NCI-H524 (cell line): ENCODE measurements at regions not wholly inside any gene's neighbourhood (a gene's known extent, or its start where the extent isn't known, plus 50 kb on each side); places are given as distances from the start of the nearest gene placed in this dataset.

Experiments
- DNase-seq, 2 experiments: peaks; one replicate each; lab custom pipeline; 2025; lab: John Stamatoyannopoulos, UW

- no peak for DNase-seq
Measured at GRCh38 chrX:20432048-20432447, 165.3 kb upstream of the RPS6KA3 start.

- no peak for DNase-seq
Measured at GRCh38 chrX:20431486-20431885, 164.8 kb upstream of the RPS6KA3 start.

DNA sequence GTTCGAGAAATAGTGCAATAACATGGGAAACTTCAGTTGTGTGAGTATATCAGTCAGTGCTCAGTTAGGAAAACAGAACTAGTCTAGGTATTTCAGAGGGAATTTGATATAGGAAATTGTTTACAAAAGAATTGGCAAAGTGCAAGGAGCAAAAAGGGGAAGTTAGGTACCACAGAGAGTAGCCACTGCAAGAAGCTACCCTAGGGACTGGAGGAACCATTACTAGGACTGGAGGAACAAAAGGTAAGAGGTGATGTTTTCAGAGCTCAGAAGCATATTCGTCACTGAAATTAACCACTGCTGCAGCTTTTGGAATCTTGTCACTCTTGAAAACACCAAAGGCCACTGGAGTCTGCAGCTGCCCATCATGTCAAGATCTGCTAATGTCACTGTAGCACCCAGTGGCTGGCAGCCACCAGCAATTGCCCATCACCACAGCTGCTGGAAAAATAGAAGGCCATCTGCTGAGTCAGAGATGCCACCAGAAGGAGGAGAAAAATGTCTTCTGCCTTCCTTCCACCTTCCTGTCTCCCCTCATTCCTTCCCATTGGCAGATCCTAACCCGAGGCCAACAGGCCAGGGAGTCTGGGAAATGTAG is 160.6 kb upstream of the RPS6KA3 start:
- no peak for DNase-seq

DNA sequence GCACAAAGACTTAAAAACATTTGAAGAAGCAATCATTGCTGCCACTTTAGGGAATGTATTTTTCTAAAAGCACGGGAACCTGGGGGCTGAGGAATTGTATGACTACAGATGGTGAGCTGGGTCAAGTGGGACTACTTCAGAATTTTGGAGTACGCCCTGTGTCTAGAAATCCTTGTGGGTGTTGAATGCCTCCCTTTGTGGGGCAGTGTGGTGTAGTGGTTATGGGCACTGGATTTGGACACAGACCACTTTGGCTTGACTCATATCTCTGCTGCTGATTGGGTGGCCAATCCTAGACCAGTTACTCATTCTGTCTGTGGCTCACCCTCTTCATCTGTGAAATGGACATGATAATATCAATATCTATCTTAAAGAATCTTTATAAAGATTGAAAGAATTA is 155.0 kb upstream of the RPS6KA3 start:
- DNase-seq, result peak in 1 of 2 experiments; percentile 63

DNA sequence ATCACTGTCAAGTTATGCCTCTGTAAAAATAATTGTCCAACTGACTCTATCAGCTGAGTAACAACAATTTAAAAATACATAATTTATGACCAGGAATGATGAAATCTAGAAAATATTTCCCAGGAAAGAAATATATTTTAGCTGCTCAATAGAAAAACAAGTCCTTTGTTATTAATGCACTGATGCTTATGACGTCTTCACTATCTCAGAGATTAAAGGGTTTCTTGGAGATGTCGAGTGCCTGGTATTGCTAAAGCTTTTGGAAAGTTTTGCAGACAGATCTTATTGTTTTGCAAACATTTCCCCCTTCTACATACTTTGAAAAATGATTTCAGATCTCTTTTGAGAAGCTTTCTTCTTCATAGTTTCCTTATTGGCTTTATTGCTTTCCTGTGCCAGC is 154.6 kb upstream of the RPS6KA3 start:
- no peak for DNase-seq

DNA sequence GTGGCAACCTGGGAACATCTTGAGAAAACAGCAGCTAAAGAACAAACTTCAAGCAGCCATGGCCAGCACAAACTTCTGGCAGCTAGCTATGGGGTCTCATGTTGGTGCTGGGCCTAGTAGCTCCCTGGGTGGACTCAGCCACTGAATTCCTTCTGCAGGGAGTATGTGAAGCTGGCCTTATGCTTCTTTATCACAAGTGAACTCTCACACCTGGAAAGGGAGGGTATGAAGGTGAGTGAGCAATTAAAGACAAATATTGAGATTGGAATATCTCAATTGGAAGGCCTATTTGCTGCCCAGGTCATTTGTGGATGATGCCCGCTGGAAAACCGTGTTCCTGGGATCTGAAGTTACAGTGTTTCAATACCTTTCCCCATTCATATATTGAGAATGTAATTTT is 153.3 kb upstream of the RPS6KA3 start:
- DNase-seq, result no peak

DNA sequence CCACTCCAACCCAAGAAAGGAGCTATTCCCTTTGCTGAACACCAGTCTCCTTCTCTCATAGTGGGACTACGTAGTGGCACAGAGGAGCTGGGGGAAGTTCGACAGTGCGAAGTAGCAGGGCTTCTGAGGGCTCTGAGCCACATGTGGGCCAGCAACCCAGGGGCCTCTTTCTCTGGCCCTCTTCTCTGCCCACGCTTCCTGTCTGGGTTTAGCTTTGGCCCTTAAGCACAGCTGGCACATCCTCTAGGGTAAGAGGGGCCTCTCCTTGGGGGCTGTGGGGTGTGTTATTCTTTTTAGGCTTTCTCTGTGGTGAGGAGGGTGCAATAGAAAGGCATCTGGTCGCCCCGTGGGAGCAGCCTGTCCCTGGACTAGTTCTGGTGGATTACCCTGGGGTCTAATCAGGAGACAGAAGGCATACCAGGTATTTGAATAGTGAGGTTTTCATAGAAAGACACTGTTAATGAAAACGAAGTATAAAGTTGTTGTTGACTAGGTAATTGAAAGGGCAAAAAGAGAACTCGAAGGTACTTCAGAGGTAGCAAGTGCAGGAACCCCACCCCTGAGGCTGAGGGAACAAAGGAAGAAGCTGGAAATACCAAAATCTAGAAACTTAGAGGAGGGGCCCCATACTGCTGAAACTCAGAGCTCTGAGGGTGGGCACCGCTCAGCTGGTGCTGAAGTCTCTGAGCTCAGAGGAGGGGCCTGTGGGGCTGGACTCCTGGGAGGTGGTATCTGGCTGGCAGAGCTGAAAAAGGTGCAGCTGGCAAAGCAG is 151.9 kb upstream of the RPS6KA3 start:
- DNase-seq, result peak in 1 of 2 experiments; percentile 20

- DNase-seq, result peak; percentile 28 to 76
Measured at GRCh38 chrX:20414762-20415445, 148.2 kb upstream of the RPS6KA3 start.

- no peak for DNase-seq
Measured at GRCh38 chrX:20414066-20414465, 147.4 kb upstream of the RPS6KA3 start.

GRCh38 chrX:20412871-20413486 is 146.3 kb upstream of the RPS6KA3 start:
- no peak for DNase-seq

DNA sequence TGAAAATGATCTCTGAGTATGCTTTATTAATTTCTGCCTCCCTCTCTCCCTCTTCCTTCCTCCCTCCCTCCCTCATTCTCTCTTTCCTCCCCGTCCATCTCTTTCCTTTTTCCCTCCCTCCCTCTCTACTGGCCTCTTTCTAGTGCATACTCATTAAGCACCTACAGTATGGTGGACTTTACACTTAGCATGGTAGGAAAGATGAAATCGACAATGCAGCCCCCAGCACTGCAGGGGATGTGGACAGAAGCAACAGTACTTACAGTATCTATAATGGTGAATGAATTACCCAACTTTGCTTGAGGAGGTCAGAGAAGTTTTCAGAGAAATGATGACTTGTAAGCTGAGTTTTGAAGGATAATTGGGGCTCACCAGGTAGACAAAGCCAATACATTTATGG is 143.8 kb upstream of the RPS6KA3 start:
- no peak for DNase-seq

DNA sequence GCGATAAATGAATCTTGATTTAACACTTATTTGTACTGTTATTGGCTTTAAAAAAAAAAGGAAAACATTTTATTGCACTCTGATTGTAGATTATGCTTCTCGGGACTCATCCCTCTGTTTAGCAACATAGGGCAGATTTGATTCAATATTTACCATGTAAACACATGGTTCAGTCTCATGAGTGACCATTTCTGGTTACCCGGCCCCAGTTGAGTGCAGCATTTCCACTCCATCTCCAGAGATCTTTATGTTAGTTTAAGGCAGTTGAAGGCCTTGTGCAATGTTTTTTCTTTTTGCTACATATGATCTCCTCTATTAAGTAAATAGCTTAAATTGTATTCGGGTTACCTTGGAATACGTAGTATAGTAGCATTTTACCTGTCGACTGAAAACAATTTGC is 143.3 kb upstream of the RPS6KA3 start:
- DNase-seq, result no peak

- DNase-seq, result no peak
Measured at GRCh38 chrX:20402956-20403355, 136.2 kb upstream of the RPS6KA3 start.

- DNase-seq, result no peak
Measured at GRCh38 chrX:20399728-20400414, 133.2 kb upstream of the RPS6KA3 start.

DNA sequence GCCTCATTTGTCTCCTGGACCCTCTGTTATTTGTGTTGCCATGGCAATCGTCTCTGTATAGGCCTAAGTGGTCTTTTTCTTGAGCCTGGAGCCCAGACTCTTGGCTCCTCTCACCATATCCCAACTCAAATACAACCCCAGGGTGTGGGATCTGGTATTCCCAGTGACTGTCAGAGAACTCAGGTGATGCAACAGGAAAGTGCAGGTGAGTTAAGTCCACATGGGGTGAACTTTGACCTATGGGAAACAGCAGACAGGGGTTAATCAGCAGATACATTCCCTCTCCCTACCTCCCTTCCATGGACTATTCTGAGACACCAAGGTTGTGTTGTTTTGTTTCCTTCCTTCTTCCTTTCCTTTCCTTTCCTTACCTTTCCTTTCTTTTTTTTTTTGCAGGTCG is 130.9 kb upstream of the RPS6KA3 start:
- DNase-seq, result no peak

DNA sequence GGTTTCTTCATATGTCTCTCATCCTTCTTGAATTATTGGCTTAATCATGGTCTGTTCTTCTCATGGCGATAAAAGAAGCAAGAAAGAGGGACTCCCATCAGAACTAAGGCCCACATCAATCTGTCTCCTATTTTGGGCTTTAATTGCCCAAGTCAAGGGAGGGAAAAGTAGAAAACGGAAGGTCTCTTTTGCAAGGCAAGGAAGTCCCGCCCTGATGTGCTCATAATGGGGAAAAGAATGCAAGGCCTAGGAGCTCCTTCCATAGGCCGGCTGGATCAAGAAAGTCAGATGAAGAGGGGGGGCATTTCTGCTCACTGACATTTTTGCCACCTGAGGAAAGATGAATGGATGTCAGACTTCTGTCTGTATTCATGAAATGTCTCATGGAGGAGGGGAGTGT is 127.7 kb upstream of the RPS6KA3 start:
- DNase-seq, result no peak

DNA sequence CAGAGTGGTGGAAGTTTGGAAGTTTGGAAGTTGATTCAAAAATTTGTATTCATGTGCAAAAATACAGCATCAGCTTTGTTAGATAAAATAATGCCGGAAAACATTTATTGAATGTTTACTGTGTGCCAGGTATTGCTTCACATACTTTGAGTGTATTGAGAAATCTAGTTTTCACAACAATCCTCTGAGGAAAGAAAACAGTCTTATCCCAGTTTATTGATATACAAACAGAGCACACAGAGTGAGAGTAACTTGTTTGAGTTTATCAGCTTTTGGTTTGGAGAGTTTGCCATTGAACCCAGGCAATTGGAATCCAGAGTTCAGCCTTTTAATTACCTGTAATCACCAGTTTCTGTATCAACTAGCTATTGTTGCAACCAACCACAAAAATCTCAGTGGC is 127.2 kb upstream of the RPS6KA3 start:
- DNase-seq, result no peak

GRCh38 chrX:20388594-20388993 is 121.9 kb upstream of the RPS6KA3 start:
- DNase-seq, result no peak

GRCh38 chrX:20383477-20383876 is 116.8 kb upstream of the RPS6KA3 start:
- no peak for DNase-seq

GRCh38 chrX:20382518-20383297 is 116.0 kb upstream of the RPS6KA3 start:
- no peak for DNase-seq

GRCh38 chrX:20382082-20382481 is 115.4 kb upstream of the RPS6KA3 start:
- DNase-seq, result no peak
